ENCODE measurements at regions not wholly inside any gene's neighbourhood (a gene's known extent, or its start where the extent isn't known, plus 50 kb on each side); places are given as distances from the start of the nearest gene placed in this dataset.

DNA sequence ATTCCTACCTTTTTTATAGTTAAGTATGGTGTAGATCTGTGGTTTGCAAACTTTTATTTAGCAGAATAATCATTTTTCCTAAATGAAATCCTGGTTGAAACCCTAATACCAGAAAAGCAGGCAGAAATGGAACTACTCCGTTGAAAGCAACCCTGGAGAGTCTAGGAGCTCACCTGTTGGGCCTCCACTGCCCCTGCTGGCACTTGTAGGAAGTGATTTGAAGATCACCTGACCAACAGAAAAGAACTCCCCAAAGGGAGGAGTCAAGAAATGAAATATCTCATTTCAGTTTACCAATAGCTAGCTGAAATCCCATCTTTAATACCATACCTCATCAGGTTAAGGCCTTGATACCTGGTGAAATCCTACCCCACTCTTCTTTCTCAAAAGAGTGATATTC, 277.1 kb downstream of the KLHL13 start:
- TF ChIP-seq POLR2A (IDR thresholded peaks at IDR 0.05; ENCODE audit: low read length) (no peak), GATA1 (IDR thresholded peaks at IDR 0.05; ENCODE audit: low read depth, low read length) (no peak)

Data from erythroblast (primary cell).